A673 (cell line): ENCODE measurements at regions not wholly inside any gene's neighbourhood (a gene's known extent, or its start where the extent isn't known, plus 50 kb on each side); places are given as distances from the start of the nearest gene placed in this dataset.
"Not testable (repeated sequence)": the region's sequence is repeated elsewhere in the genome, so short reads cannot be mapped to it uniquely, and the experiment has no call there.

ENCODE experiments used
- BruUV-seq: library from RNA; stranded (reverse); fragments of 400-500 nt; replicated peaks from 2 replicates; lab custom pipeline; 2021; lab: Mats Ljungman, UMichigan
- CTCF ChIA-PET: fragments of 300-600 bp; sonication (Branson Sonifier 250); formaldehyde crosslinking; loops from one replicate; lab custom pipeline; 2022; ENCODE audit warnings: antibody characterized with exemption; lab: Charles Lee
- POLR2A ChIA-PET: fragments of 300-600 bp; sonication (Branson Sonifier 250); formaldehyde crosslinking; loops from one replicate; lab custom pipeline; 2022; ENCODE audit warnings: antibody characterized with exemption; ENCODE audit not compliant: low non-redundant PET; lab: Charles Lee
- DNase-seq: peaks from one replicate; pipeline ENCODE4 v3.0.0-alpha.2; 2015; ENCODE audit warnings: low spot score
- H3K27ac ChIP-seq: fragments of 200-600 bp; sonication (generic); 2 replicates; pipeline ENCODE4 v1.5.1; 2016; ENCODE audit warnings: mixed run types, low read depth, mild to moderate bottlenecking, mixed read lengths, antibody characterized with exemption, low read length; ENCODE audit not compliant: poor library complexity, severe bottlenecking
- H3K27me3 ChIP-seq: fragments of 200-600 bp; sonication (generic); replicated peaks from 2 replicates; pipeline ENCODE4 v1.6.1; 2017; ENCODE audit warnings: mixed run types, low read depth, mild to moderate bottlenecking, mixed read lengths, antibody characterized with exemption, low read length; ENCODE audit not compliant: insufficient read depth, poor library complexity
- H3K36me3 ChIP-seq: fragments of 200-600 bp; sonication (generic); 2 replicates; pipeline ENCODE4 v1.6.1; 2016; ENCODE audit warnings: mixed run types, mild to moderate bottlenecking, mixed read lengths, antibody characterized with exemption, low read length; ENCODE audit not compliant: insufficient read depth, poor library complexity, severe bottlenecking
- H3K4me1 ChIP-seq: fragments of 200-600 bp; sonication (generic); 2 replicates; pipeline ENCODE4 v1.6.1; 2017; ENCODE audit warnings: mixed run types, mild to moderate bottlenecking, mixed read lengths, antibody characterized with exemption, low read length; ENCODE audit not compliant: insufficient read depth, poor library complexity, severe bottlenecking
- H3K4me3 ChIP-seq: fragments of 200-600 bp; sonication (generic); 2 replicates; pipeline ENCODE4 v1.5.1; 2016; ENCODE audit warnings: low read depth, mixed run types, mild to moderate bottlenecking, mixed read lengths, low read length; ENCODE audit not compliant: poor library complexity, severe bottlenecking
- H3K9me3 ChIP-seq: fragments of 200-600 bp; sonication (generic); 2 replicates; pipeline ENCODE4 v1.6.1; 2016; ENCODE audit warnings: mixed run types, low read depth, mild to moderate bottlenecking, mixed read lengths, antibody characterized with exemption, low read length; ENCODE audit not compliant: poor library complexity, severe bottlenecking
- CTCF ChIP-seq: fragments of 300-800, 200-600 bp; sonication (generic); conservative IDR thresholded peaks from 2 replicates; pipeline ENCODE4 v1.5.1; 2017; ENCODE audit warnings: low read depth, mild to moderate bottlenecking, antibody characterized with exemption, low read length, moderate library complexity, mixed read lengths
- EZH2 ChIP-seq: fragments of 200-600 bp; sonication (generic); IDR thresholded peaks from 2 replicates; pipeline ENCODE4 v1.6.1; 2017; ENCODE audit warnings: borderline replicate concordance, low read depth, mild to moderate bottlenecking, mixed read lengths, antibody characterized with exemption, low read length; ENCODE audit not compliant: poor library complexity, severe bottlenecking
- intact Hi-C: fragments of 100-400 bp; cut with micrococcal nuclease; formaldehyde crosslinking; loops from one replicate; pipeline ENCODE4 v1.10.0; 2022; ENCODE audit not compliant: unreplicated experiment

GRCh38 chr1:185526344-185527307 lies 207.6 kb upstream of the HMCN1 start:
- ChIA-PET CTCF (no interaction called here), POLR2A (no interaction called here)
- BruUV-seq, result no TSS peak

GRCh38 chr1:185520188-185520920 lies 203.3 kb upstream of the IVNS1ABP start:
- Histone ChIP-seq H3K9me3 (peaks cover 43% of the 10 kb centered on the region), H3K27me3 (no peaks in the 10 kb centered on the region), H3K27ac (no peak overlapping the region), H3K4me1 (no peaks in the 10 kb centered on the region), H3K36me3 (no peaks in the 10 kb centered on the region), H3K4me3 (no peak overlapping the region)
- no peak for DNase-seq
- ChIA-PET CTCF (no interaction called here), POLR2A (no interaction called here)
- intact Hi-C loops, result no loop called here
- TF ChIP-seq CTCF, result no peak
- BruUV-seq, result no TSS peak

More at GRCh38 chr1:185526344-185527307, 207.6 kb upstream of the HMCN1 start:
- no peaks in the 10 kb centered on the region for H3K27me3 ChIP-seq
- intact Hi-C loops, result no loop called here
- no peak overlapping the region for H3K4me3 ChIP-seq
- no peak for TF ChIP-seq EZH2
- TF ChIP-seq CTCF, result no peak
- no peak overlapping the region for H3K27ac ChIP-seq
- DNase-seq, result no peak
- no peaks in the 10 kb centered on the region for H3K36me3 ChIP-seq
- no peaks in the 10 kb centered on the region for H3K4me1 ChIP-seq
- peaks cover 11% of the 10 kb centered on the region for H3K9me3 ChIP-seq

- Histone ChIP-seq H3K36me3 (no peaks in the 10 kb centered on the region), H3K27me3 (no peaks in the 10 kb centered on the region), H3K4me3 (no peak overlapping the region), H3K9me3 (peaks cover 43% of the 10 kb centered on the region), H3K4me1 (no peaks in the 10 kb centered on the region), H3K27ac (no peak overlapping the region)
- BruUV-seq, result no TSS peak
- CTCF ChIA-PET, result no interaction called here
- POLR2A ChIA-PET, result no interaction called here
- intact Hi-C loops, result no loop called here
- TF ChIP-seq EZH2 (no peak), CTCF (no peak)
- DNase-seq, result no peak
These were observed 200.9 kb upstream of the IVNS1ABP start for GRCh38 chr1:185517808-185518419.

GRCh38 chr1:185517301-185517700 lies 200.3 kb upstream of the IVNS1ABP start:
- H3K27ac ChIP-seq, H3K4me3 ChIP-seq, H3K36me3 ChIP-seq, DNase-seq, POLR2A ChIA-PET, H3K4me1 ChIP-seq, intact Hi-C loops, H3K27me3 ChIP-seq, BruUV-seq, CTCF ChIA-PET: not testable (repeated sequence)
- peaks cover 37% of the 10 kb centered on the region for H3K9me3 ChIP-seq
